Sigmoid colon (tissue), 6 donors: ENCODE measurements at regions not wholly inside any gene's neighbourhood (a gene's known extent, or its start where the extent isn't known, plus 50 kb on each side); places are given as distances from the start of the nearest gene placed in this dataset.

Experiments used
- DNase-seq: peaks from one replicate; pipeline ENCODE4 v3.0.0-alpha.2; 2019
- H3K27ac ChIP-seq, 4 donors: fragments of 200-600 bp; sonication (generic); one replicate each; pipeline ENCODE4 v1.5.1; 2016 to 2019; ENCODE audit warnings: mild to moderate bottlenecking in 1 of 4
- H3K27me3 ChIP-seq, 3 donors: fragments of 200-600 bp; sonication (generic); one replicate each; pipeline ENCODE4 v1.5.1; 2019; ENCODE audit warnings: mild to moderate bottlenecking in 1 of 3
- H3K36me3 ChIP-seq, 4 donors: fragments of 200-600 bp; sonication (generic); one replicate each; pipeline ENCODE4 v1.5.1; 2016 to 2019
- H3K4me1 ChIP-seq, 4 donors: fragments of 200-600 bp; sonication (generic); one replicate each; pipeline ENCODE4 v1.5.1; 2017 to 2019
- H3K4me3 ChIP-seq, 4 donors: fragments of 200-600 bp; sonication (generic); one replicate each; pipeline ENCODE4 v1.5.1; 2017 to 2019; ENCODE audit warnings: mild to moderate bottlenecking in 2 of 4, moderate library complexity in 1 of 4
- H3K9me3 ChIP-seq, 4 donors: fragments of 200-600 bp in 3 of 4; sonication (generic) in 3 of 4; one replicate each; pipeline versions ENCODE4 v1.5.1 to v1.6.1; 2013 to 2019
- EP300 ChIP-seq, 4 donors: sonication (generic); formaldehyde crosslinking; IDR thresholded peaks; one replicate each; pipeline ENCODE4 v1.6.1; 2017; ENCODE audit warnings: antibody characterized with exemption in 4 of 4
- POLR2A ChIP-seq, 2 donors: fragments of 450-650 bp; IDR thresholded peaks; one replicate each; pipeline ENCODE4 v1.6.1; 2016; ENCODE audit warnings: antibody characterized with exemption in 2 of 2, mild to moderate bottlenecking in 2 of 2, moderate library complexity in 2 of 2
- POLR2AphosphoS5 ChIP-seq, 4 donors: sonication (generic); formaldehyde crosslinking; IDR thresholded peaks; one replicate each; pipeline ENCODE4 v1.6.1; 2017; ENCODE audit warnings: antibody characterized with exemption in 4 of 4
- WGBS, 2 donors: extraction: QIAGEN DNeasy Blood & Tissue Kit; methylation state at CpG; one replicate each; pipeline ENCODE4 v1.1.7; 2013; 5-methylcytosine and 5-hydroxymethylcytosine counted together
- intact Hi-C: fragments of 100-400 bp; cut with DNase I; formaldehyde crosslinking; loops from one replicate; pipeline ENCODE4 v1.15.1; 2023
- TF ChIP-seq, protein P1 (sequence below), 4 experiments: fragments of 450-650 bp in 3 of 4; fragments of 200-600 bp in 1 of 4; IDR thresholded peaks; one replicate each; pipeline ENCODE4 v1.5.1; 2016 to 2019; ENCODE audit warnings: antibody characterized with exemption in 4 of 4, mild to moderate bottlenecking in 3 of 4, moderate library complexity in 2 of 4
- donor health status: healthy with polysubstance abuse.
- donor health status: healthy.

- Histone ChIP-seq H3K4me3 (no peak overlapping the region), H3K27ac (no peak overlapping the region), H3K36me3 (no peaks in the 10 kb centered on the region), H3K27me3 (no peaks in the 10 kb centered on the region), H3K9me3 (no peaks in the 10 kb centered on the region), H3K4me1 (peaks cover 0 to 35% (median 32%) of the 10 kb centered on the region in 4 donors)
- intact Hi-C loops: no loop called here
- TF ChIP-seq, protein P1, sequence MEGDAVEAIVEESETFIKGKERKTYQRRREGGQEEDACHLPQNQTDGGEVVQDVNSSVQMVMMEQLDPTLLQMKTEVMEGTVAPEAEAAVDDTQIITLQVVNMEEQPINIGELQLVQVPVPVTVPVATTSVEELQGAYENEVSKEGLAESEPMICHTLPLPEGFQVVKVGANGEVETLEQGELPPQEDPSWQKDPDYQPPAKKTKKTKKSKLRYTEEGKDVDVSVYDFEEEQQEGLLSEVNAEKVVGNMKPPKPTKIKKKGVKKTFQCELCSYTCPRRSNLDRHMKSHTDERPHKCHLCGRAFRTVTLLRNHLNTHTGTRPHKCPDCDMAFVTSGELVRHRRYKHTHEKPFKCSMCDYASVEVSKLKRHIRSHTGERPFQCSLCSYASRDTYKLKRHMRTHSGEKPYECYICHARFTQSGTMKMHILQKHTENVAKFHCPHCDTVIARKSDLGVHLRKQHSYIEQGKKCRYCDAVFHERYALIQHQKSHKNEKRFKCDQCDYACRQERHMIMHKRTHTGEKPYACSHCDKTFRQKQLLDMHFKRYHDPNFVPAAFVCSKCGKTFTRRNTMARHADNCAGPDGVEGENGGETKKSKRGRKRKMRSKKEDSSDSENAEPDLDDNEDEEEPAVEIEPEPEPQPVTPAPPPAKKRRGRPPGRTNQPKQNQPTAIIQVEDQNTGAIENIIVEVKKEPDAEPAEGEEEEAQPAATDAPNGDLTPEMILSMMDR (IDR thresholded peaks at IDR 0.05): no peak
- TF ChIP-seq POLR2A (IDR thresholded peaks at IDR 0.05): no peak
- TF ChIP-seq POLR2AphosphoS5 (IDR thresholded peaks at IDR 0.05): no peak
- TF ChIP-seq EP300 (IDR thresholded peaks at IDR 0.05): no peak
- 89 to 92% methylated on average over 3 of the region's 3 CpGs for WGBS, 2 donors
- no peak for DNase-seq
Observed at GRCh38 chr2:176388861-176389260, 119.6 kb downstream of the MTX2 start.

DNA sequence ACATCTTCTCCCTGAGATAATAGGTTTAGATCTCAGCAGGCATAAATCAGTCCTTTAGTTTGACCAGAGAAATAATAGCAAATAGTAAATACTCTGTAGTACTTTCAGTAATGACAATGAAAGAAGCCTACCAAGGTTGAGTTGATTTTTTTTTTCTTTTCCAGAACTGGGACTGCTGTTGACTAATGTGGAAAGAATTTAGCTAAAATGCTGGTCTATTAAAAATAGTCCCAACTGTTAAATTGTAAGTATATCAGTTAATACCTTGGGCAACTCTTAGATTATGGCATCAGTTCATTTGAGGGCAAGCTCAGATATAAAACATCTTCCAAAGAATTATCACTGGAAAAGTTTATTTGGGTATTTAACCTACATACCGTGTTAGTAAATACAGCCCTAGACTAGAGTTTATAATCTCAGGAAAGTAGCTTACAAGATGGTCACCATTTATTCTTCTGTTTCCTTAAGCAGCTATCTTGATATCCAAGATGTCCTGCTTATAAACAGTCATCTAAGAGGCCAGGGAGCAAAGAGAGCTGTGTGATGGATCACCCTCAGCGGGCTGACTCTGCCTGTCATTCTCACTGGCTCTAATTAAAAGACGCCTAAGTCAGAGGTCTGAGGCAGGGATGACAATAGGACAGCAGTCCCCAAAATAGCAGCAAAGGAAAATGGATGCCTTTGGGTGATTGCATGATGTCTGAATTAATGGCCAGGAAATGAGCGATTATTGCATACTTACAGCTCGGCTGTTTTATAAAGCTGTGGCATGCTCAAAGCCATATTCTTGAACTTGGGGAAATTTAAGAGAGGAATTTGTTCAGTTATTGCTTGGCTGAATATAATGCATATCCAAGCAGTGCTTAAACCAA lies 121.3 kb downstream of the MTX2 start:
- intact Hi-C loops: no loop called here
- no peaks in the 10 kb centered on the region for H3K27me3 ChIP-seq
- H3K36me3 ChIP-seq: no peaks in the 10 kb centered on the region
- H3K4me3 ChIP-seq: no peak overlapping the region
- H3K9me3 ChIP-seq: no peaks in the 10 kb centered on the region
- 72 to 75% methylated on average over 5 of the region's 5 CpGs for WGBS, 2 donors
- no peak for TF ChIP-seq EP300 (IDR thresholded peaks at IDR 0.05)
- TF ChIP-seq, protein P1 (IDR thresholded peaks at IDR 0.05): no peak
- DNase-seq: no peak
- peaks cover 0 to 35% (median 32%) of the 10 kb centered on the region in 4 donors for H3K4me1 ChIP-seq
- no peak overlapping the region for H3K27ac ChIP-seq

- no peak for DNase-seq
- peaks cover 0 to 35% (median 32%) of the 10 kb centered on the region in 4 donors for H3K4me1 ChIP-seq
- no peaks in the 10 kb centered on the region for H3K27me3 ChIP-seq
- no peaks in the 10 kb centered on the region for H3K36me3 ChIP-seq
- H3K9me3 ChIP-seq: no peaks in the 10 kb centered on the region
- intact Hi-C loops: no loop called here
- H3K27ac ChIP-seq: no peak overlapping the region
- H3K4me3 ChIP-seq: no peak overlapping the region
- TF ChIP-seq POLR2AphosphoS5 (IDR thresholded peaks at IDR 0.05): no peak
- TF ChIP-seq, protein P1 (IDR thresholded peaks at IDR 0.05): no peak
- TF ChIP-seq POLR2A (IDR thresholded peaks at IDR 0.05): no peak
- TF ChIP-seq EP300 (IDR thresholded peaks at IDR 0.05): no peak
- 87 to 92% methylated on average over 1 of the region's 1 CpG for WGBS, 2 donors
Observed at GRCh38 chr2:176391148-176391419, 121.8 kb downstream of the MTX2 start.

DNA sequence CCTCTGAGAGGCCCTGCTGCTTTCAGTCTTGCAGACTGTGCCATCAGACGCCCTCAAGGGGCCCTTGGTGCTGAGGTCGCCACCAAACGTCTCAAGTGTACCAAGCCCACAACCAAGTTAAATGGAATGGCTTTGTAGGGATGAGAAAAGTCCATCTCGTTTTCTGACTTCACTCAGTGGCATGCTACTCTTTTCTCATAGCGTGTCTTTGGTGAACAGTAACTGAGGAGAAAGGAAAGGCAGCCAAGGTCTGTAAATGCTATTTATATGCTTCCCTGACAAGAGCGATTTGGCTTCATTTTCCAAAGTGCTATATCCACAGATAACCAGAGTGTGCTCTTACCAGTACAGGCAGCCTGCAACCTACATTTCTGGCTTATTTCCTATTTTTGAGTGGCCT lies 123.0 kb downstream of the MTX2 start:
- intact Hi-C loops: no loop called here
- no peaks in the 10 kb centered on the region for H3K36me3 ChIP-seq
- H3K9me3 ChIP-seq: no peaks in the 10 kb centered on the region
- WGBS, 2 donors: 86% methylated on average over 6 of the region's 6 CpGs
- TF ChIP-seq EP300 (IDR thresholded peaks at IDR 0.05): no peak
- no peak for TF ChIP-seq POLR2AphosphoS5 (IDR thresholded peaks at IDR 0.05)
- no peak for TF ChIP-seq POLR2A (IDR thresholded peaks at IDR 0.05)
- TF ChIP-seq, protein P1 (IDR thresholded peaks at IDR 0.05): no peak
- H3K4me1 ChIP-seq: peaks cover 0 to 35% (median 32%) of the 10 kb centered on the region in 4 donors
- H3K27ac ChIP-seq: peak overlapping the region in 3 of 4 donors; percentile 10 to 42 (median 24)
- no peak for DNase-seq
- no peaks in the 10 kb centered on the region for H3K27me3 ChIP-seq
- no peak overlapping the region for H3K4me3 ChIP-seq
